ENCODE measurements at regions not wholly inside any gene's neighbourhood (a gene's known extent, or its start where the extent isn't known, plus 50 kb on each side); places are given as distances from the start of the nearest gene placed in this dataset.

DNA sequence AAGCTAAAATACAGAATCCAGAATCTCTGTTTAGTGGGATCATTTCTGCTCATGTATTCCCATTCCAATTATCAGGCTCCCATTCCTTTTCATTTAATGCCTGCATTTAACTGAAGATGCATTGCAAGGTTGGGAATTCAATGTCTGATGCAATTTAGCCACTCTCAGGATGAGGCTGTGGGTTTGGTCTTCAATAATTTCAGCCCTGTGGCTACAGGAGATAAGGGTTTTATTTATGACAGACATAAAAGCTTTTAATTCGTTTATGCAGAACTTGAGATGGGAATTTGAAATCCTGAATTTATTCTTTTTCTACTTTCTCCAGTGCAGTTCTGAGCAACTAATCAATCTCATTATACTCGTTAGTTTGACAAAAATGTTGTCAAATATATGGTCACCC lies 1225.9 kb downstream of the PCDH18 start:
- no peak overlapping the region for H3K4me3 ChIP-seq (ENCODE audit: control extremely low read depth in 1 of 5, extremely low read depth in 1 of 5, insufficient read depth in 1 of 5, low read depth in 2 of 5, low read length in 4 of 5)
- intact Hi-C loops (cut with micrococcal nuclease) = no loop called here
- no peaks in the 10 kb centered on the region for H3K36me3 ChIP-seq (replicated peaks in 1 of 2; ENCODE audit: control extremely low read depth in 1 of 2, control insufficient read depth in 1 of 2, extremely low read depth in 1 of 2, insufficient read depth in 2 of 2, low read length in 1 of 2)
- peaks cover 2% of the 10 kb centered on the region for H3K9me3 Mint-ChIP-seq (ENCODE audit: insufficient read depth)
- H3K4me3 Mint-ChIP-seq = no peak overlapping the region
- no peak overlapping the region for H3K27ac ChIP-seq (ENCODE audit: low read length in 2 of 2)
- ChIA-PET POLR2A (no interaction called here), CTCF (no interaction called here)
- peaks cover 0 to 2% (median 0%) of the 10 kb centered on the region in 3 donors for H3K9me3 ChIP-seq (ENCODE audit: control extremely low read depth in 1 of 3, control insufficient read depth in 2 of 3, insufficient read depth in 1 of 3, low read length in 2 of 3)
- H2AFZ ChIP-seq (ENCODE audit: insufficient read depth, low read depth, low read length, poor library complexity, severe bottlenecking) = no peak overlapping the region
- H3K79me2 ChIP-seq (ENCODE audit: control insufficient read depth, insufficient read depth, low read length) = no peaks in the 10 kb centered on the region
- H3K27me3 Mint-ChIP-seq = no peaks in the 10 kb centered on the region
- no peaks in the 10 kb centered on the region for H3K27me3 ChIP-seq (replicated peaks in 1 of 4; ENCODE audit: control extremely low read depth in 1 of 4, control insufficient read depth in 3 of 4, insufficient read depth in 4 of 4, low read length in 3 of 4)
- TF ChIP-seq EZH2 (IDR thresholded peaks at IDR 0.05; ENCODE audit: borderline replicate concordance, insufficient read depth, low read depth, low read length, poor library complexity, severe bottlenecking) = no peak
- TF ChIP-seq, protein P1, sequence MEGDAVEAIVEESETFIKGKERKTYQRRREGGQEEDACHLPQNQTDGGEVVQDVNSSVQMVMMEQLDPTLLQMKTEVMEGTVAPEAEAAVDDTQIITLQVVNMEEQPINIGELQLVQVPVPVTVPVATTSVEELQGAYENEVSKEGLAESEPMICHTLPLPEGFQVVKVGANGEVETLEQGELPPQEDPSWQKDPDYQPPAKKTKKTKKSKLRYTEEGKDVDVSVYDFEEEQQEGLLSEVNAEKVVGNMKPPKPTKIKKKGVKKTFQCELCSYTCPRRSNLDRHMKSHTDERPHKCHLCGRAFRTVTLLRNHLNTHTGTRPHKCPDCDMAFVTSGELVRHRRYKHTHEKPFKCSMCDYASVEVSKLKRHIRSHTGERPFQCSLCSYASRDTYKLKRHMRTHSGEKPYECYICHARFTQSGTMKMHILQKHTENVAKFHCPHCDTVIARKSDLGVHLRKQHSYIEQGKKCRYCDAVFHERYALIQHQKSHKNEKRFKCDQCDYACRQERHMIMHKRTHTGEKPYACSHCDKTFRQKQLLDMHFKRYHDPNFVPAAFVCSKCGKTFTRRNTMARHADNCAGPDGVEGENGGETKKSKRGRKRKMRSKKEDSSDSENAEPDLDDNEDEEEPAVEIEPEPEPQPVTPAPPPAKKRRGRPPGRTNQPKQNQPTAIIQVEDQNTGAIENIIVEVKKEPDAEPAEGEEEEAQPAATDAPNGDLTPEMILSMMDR (IDR thresholded peaks at IDR 0.05) = no peak
- H3K9ac ChIP-seq (ENCODE audit: low read length) = no peak overlapping the region
- no CpG with 5 or more reads among the region's 2 CpGs for WGBS (ENCODE audit: insufficient coverage)
- H3K4me1 ChIP-seq (ENCODE audit: control insufficient read depth in 2 of 2, insufficient read depth in 2 of 2, low read length in 2 of 2) = no peaks in the 10 kb centered on the region
- H3K4me2 ChIP-seq (replicated peaks; ENCODE audit: low read depth, low read length, poor library complexity, severe bottlenecking) = no peak overlapping the region
- no peak overlapping the region for H3K27ac Mint-ChIP-seq
- H4K20me1 ChIP-seq (ENCODE audit: control insufficient read depth, insufficient read depth, low read length, poor library complexity, severe bottlenecking) = no peaks in the 10 kb centered on the region
- DNase-seq = no peak
- ATAC-seq (ENCODE audit: low read depth) = no peak
- no peaks in the 10 kb centered on the region for H3K4me1 Mint-ChIP-seq

DNA sequence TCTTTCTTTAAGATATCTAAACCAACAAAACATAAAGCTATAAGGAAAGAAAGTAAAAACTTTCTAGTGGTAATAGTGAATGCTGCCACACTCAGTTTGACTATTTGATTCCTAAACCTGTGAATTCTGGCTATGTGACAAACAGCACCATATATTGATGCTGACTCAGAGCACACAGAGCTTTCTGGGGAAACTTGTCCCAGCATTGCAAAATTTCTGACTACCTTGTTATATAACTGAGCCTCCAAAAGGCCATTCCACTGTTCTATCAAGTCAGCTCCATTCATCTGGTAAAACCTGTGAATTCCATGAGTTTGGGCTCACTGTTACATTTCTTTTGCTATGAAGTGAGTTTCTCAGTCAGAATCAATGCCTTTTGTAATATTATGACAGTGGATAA lies 1229.7 kb downstream of the PCDH18 start:
- Histone ChIP-seq H2AFZ (ENCODE audit: insufficient read depth, low read depth, low read length, poor library complexity, severe bottlenecking) (no peak overlapping the region), H4K20me1 (ENCODE audit: control insufficient read depth, insufficient read depth, low read length, poor library complexity, severe bottlenecking) (no peaks in the 10 kb centered on the region), H3K4me2 (replicated peaks; ENCODE audit: low read depth, low read length, poor library complexity, severe bottlenecking) (no peak overlapping the region), H3K4me1 (ENCODE audit: control insufficient read depth in 2 of 2, insufficient read depth in 2 of 2, low read length in 2 of 2) (no peaks in the 10 kb centered on the region), H3K27ac (ENCODE audit: low read length in 2 of 2) (no peak overlapping the region), H3K79me2 (ENCODE audit: control insufficient read depth, insufficient read depth, low read length) (no peaks in the 10 kb centered on the region), H3K4me3 (ENCODE audit: control extremely low read depth in 1 of 5, extremely low read depth in 1 of 5, insufficient read depth in 1 of 5, low read depth in 2 of 5, low read length in 4 of 5) (no peak overlapping the region), H3K9me3 (ENCODE audit: control extremely low read depth in 1 of 3, control insufficient read depth in 2 of 3, insufficient read depth in 1 of 3, low read length in 2 of 3) (peaks cover 0 to 2% (median 0%) of the 10 kb centered on the region in 3 donors), H3K9ac (ENCODE audit: low read length) (no peak overlapping the region), H3K27me3 (replicated peaks in 1 of 4; ENCODE audit: control extremely low read depth in 1 of 4, control insufficient read depth in 3 of 4, insufficient read depth in 4 of 4, low read length in 3 of 4) (no peaks in the 10 kb centered on the region), H3K36me3 (replicated peaks in 1 of 2; ENCODE audit: control extremely low read depth in 1 of 2, control insufficient read depth in 1 of 2, extremely low read depth in 1 of 2, insufficient read depth in 2 of 2, low read length in 1 of 2) (no peaks in the 10 kb centered on the region)
- H3K9me3 Mint-ChIP-seq (ENCODE audit: insufficient read depth) = no peaks in the 10 kb centered on the region
- no peak for DNase-seq
- H3K27me3 Mint-ChIP-seq = no peaks in the 10 kb centered on the region
- TF ChIP-seq, protein P1 (IDR thresholded peaks at IDR 0.05) = no peak
- no peak for TF ChIP-seq EZH2 (IDR thresholded peaks at IDR 0.05; ENCODE audit: borderline replicate concordance, insufficient read depth, low read depth, low read length, poor library complexity, severe bottlenecking)
- no peak overlapping the region for H3K27ac Mint-ChIP-seq
- ChIA-PET POLR2A (no interaction called here), CTCF (no interaction called here)
- no peaks in the 10 kb centered on the region for H3K4me1 Mint-ChIP-seq
- ATAC-seq (ENCODE audit: low read depth) = no peak
- intact Hi-C loops (cut with micrococcal nuclease) = no loop called here
- no peak overlapping the region for H3K4me3 Mint-ChIP-seq
